Hematopoietic multipotent progenitor cell (in vitro differentiated cells): ENCODE measurements at regions not wholly inside any gene's neighbourhood (a gene's known extent, or its start where the extent isn't known, plus 50 kb on each side); places are given as distances from the start of the nearest gene placed in this dataset.
"Not testable (repeated sequence)": the region's sequence is repeated elsewhere in the genome, so short reads cannot be mapped to it uniquely, and the experiment has no call there.

Experiments used
- DNase-seq, 3 donors: peaks; one replicate each; pipeline ENCODE4 v3.0.0-alpha.2; 2011 to 2015; ENCODE audit warnings: low read depth in 2 of 3, low spot score in 2 of 3

DNA sequence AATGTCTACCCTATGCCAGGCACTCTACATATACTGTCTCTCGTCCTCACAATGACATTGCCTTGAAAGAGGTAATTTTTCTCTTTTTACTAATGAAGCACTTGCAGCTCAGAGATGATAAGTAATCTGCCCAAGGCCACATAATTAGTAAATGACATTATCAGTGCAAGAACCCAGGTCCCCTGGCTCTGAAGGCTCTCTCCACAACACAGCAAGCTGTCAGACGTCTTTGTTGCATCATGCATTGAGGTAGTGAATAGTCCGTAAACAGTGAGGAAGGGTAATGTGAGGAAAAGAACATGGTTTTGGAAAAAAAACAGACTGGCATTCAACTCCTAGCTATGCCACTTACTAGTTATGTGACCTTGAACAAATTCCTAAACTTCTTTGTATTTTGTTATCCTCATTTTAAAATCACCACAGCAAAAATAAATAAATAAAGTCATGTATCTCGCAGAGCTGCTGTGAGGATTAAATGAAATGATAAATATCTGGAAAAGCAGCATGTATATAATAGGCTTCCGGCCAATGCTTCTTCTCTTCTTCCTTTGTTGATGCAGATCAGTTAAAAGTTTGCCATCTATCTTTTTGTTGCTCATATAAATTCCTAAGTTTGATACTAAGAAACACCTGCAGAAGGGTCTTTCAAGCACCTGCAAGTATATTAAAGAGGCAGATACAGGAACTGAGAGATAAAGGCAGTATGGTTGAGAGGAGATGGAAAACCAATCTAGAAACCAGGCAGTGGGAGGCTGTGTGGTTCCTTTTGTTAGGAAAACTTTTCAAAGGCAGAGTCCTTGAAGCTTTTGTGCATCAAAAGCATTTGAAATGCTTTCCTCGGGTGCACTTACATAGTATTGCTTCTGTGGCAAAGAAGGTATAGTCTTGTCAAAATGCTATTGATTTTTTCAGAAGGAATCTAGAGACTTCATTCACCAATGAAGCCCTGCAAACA is 82.8 kb downstream of the BTG1 start:
- no peak for DNase-seq

DNA sequence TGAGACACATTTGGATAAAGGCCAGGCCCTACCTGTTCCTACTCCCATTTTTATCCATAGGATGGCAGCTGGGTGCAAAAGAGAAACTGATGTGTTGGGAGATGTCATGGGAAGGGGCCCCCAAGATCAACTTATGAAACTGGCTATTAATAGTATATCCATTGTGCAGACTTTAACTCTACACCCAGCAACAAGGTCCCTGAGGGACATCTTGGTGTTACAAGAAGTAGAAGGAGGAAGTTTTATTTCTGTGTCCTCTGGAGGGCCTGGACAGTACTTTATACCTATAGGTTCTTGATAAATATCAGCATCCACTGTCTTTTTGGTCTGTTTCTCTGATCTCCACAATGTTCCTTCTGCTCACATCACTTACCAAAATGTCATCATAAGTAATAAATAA is 84.6 kb downstream of the BTG1 start:
- no peak for DNase-seq

DNA sequence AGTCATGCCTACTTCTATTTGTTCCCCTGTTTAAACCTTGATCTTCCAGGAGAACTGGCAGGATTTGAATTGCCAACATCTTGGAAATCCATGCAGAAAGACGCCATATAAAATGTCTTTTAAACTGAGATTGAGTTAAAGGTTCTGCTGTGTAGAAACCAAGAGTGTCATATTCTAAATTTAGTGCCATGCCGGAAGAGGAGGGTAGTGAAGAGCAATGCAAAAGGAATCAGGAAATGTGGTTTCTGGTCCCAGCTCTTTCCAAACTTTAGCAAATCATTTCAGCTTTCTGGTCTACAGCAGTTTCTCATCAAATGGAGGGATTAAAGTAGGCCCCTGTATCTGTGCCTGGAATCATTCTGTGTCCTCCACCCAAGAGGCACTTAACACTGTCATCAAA is 85.7 kb downstream of the BTG1 start:
- DNase-seq: no peak

DNA sequence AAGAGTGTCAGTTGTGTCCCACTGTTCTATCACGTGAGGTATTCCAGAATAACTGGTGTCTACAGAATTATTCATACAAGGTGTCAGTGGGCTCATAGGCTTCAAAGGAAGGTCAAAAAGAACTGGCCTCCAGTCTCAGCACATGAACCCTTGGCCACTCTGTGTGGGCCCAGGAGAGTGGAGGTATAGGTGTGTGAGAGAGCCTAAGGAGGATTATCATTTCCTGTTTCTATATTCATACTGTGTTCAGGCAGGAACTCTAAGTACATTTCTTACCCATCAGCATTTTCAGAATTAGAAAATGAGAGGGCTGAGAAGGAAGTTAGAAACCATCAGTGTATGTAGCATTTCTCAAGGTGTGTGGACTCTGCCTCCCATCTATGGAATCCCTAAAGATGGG is 87.0 kb downstream of the BTG1 start:
- no peak for DNase-seq

DNA sequence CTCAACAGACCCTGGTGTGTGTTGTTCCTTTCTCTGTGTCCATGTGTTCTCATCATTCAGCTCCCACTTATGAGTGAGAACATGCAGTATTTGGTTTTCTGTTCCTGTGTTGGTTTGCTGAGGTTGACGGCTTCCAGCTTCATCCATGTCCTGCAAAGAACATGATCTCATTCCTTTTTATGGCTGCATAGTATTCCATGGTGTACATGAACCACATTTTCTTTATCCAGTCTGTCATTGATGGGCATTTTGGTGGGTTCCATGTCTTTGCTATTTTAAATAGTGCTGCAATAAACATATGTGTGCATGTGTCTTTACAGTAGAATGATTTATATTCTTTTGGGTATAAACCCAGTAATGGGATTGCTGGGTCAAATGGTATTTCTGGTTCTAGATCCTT is 88.9 kb downstream of the BTG1 start:
- DNase-seq: not testable (repeated sequence)

DNA sequence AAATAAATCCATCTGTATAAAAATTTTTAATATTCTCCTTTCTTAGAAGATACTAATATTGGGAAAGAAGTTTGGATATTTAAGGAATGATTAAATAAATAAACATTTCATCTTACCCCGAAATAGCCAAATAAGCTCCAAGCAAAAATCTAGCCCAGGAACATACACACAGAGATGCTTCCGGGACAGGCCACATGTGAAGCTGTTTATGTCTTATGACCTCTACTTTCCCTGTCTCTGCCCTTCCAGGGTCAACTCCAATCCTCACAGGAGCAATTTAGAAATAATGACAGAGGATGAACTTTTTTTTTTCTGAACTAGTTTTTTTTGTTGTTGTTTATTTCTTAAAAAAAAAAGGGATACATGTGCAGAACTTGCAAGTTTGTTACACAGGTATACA is 89.4 kb downstream of the BTG1 start:
- no peak for DNase-seq

DNA sequence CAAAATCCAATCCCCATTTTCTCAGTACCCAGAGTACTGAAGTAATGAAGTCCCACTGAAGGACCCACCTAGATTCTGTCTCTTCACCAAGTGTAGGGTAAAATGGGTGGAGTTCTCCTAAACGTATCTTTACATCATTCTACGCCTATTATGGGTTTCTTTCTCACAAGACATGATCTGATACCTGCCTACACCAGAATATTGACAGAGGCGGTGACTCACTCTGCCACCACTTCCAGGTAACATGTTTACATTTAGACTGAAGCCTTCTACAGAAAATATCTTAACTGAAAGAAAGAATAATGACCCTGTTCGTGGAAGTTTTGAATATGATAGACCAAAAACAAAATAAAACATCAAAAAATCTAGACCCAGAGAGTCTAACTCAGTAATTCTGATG is 89.8 kb downstream of the BTG1 start:
- no peak for DNase-seq

DNA sequence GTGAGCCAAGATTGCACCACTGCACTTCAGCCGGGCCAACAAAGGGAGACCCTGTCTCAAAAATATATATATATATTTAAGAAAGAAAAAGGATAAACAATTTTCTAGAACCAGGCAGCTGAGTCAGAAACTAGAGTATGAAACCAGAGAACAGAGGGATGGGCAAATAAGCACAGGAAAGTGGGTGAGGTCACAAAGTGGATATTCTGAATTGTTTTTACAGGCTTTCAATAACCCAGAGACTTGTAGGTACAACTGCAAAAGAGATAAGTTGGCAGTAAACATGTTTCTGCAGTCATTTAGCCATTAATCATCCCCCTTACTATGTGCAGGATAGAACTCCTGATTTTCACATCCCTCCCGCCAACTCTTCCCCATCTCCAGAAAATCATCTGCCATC is 94.2 kb downstream of the BTG1 start:
- DNase-seq: no peak

DNA sequence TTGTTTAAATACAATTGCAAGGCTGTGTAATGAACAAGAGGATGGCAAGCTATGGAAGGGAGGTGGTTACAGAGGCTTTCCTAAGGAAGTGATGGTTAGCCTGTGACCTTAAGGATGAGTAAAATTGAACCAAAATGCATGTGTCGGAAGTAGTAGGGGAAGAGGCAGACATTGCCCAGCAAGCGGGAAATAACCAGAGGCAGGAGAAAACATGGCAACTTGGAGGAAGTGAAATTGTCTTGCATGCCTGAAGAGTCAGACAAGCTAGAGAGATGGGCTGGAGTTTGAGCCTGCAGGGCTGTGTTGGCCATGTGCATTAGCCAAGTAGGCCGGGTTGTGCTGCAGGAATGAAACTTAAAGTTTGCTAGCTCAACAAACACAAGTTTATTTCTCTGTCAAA is 96.2 kb downstream of the BTG1 start:
- DNase-seq: no peak

DNA sequence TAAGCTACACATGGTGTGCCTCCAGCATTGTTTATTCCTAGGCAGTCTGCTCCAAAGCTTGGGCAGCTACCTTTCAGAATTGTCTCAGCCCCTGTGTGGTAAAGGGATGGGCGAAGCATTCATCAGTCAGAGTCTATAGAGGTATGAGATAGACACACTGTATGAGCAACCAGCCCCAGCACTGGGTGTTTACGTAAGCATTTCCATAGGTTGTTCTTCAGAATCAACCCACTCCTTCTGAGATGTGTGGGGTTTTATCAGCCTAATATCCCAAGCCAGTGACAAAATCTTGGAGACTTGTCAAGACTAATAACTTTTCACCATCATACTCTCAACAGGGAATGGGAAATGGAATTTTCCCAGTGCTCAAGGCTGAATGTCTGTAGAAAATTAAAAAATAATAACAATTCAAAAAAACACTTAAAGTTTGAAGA is 98.2 kb downstream of the BTG1 start:
- DNase-seq: no peak

DNA sequence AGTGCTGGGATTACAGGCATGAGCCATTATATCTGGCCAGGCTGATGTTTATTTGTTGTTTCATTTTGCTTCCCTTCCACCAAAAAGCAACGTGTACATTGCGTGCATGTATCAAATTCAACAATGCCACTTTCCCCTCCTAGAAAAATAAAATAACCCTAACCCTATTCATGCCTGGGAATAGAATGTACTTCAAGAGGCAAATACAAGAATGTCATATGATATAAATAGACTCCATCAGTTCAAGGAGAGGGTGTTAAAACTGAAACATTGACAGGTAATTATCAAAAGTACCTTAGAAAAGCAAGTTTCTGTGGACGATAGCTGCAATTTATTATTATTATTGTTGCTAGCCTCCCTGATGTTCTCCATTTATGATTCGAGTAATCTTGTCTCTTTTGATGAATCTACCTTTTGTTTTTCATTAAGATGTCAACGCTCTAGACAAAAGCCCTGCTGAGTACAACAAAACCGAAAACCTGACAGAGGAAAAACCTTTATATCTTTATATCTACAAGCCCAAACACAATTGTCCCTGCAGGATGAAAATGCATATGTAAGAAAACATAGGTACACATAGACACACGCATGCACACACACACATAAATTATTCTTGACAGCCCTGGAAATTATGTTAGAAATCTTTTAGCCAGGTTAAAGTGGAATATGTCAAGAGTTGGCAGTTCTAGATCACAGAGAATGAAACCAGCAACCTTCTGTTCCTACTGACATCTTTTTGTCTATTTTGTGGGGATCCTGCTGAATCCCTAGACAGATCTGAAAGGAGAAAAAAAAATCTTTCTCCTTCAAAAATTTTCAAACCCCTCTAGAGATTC is 98.9 kb downstream of the BTG1 start:
- no peak for DNase-seq

DNA sequence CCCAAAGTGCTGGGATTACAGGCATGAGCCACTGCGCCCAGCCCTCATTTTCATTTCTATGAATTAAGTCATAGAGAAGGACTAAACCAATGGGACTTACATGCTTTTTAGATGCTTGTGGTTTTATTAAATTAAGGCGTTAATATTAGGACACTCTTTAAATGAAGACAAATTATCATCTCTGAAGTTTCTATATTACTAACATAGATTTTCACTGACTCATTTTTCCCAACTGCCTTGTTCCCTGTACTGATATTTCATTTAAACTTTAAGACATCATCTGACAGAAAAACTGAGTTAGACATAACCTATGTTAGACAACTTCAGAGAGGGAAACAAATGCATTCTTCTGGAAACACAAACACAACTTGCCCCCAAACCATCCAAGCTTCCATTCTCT is 99.8 kb downstream of the BTG1 start:
- no peak for DNase-seq

DNA sequence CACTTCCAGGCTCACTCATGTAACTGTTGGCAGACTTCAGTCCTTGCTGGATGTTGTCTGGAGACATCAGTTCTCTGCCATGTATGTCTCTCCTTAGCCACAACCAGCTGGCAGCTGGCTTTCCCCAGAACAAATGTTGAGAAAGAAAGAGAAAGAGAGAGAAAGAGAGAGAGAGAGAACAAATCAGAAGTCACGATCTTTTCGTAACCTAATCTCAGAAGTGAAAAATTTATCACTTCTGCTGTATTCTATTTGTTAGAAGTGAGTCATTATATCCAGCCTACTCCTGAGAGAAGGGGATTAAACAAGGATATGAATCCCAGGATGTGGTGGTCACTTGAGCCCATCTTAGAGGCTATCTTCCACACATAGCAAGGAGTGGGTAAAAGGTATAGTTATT is 101.2 kb downstream of the BTG1 start:
- no peak for DNase-seq

DNA sequence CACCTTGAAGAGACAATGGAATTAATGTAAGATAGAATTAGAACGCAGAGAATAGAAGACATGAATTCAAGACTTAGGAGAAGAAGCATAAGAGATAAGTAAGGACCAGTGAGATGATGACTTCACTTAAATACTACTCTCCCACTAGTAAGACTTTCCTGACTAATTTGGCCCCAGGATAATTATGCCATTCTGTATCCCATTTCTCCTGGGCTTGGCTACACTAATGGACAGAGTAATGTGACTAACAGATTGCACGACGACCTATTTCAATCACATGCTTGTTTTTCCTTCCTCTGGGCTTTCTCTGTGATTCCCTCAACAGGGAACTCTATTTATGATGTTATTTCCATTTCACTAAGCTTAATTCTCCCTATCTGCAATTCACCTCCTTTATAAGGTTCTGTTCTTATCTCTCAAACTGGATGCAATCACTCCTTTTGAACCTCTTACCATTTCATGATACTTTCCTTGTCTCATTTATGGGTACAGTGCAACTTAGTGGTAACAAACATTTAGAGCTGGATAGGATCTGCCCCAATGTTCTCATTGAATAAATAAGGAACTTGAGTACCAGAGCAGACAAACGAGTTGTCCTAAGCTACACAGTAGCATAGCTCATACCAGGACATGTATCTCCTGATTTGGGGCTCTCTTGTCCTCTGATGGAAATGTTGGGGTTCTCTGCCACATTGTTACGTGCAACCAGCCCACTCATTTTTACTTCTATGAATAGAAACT is 102.7 kb downstream of the BTG1 start:
- DNase-seq: no peak

DNA sequence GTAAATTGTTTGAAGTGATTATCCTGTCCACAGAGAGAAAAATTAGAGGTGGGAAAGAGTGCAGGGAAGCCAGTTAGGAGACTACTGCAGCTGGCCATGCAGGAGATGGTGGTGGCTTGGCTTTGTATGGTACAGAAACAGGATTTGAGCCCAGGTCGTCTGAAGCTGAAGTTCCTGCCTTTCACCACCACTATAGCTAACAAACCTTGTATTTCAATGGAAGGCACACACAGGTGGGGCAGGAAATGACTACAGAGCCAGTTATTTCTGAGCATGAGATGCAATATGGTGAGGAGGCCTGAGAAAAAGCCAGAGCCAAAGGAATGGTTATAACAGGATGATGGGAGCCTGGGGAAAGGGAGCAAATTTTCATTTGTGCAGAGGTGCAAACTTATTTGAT is 103.9 kb downstream of the BTG1 start:
- no peak for DNase-seq

DNA sequence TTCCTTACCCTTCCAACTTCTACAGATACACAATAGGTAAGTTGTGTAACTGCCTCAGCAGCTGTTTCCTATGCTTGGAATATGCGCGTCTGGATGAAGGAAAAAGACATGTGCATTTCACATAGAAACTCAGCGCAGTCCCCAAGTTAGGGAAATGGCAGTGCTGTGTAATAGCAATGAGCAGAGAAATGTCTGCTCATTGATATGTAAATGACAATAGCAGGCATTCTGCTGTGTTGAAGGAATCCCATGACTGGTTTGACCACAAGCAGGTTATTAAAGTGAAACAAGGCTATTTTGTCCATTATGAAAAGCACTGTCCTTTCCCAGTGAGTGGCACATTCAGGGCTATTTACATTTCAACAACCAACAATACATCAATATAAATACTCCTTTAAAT is 106.6 kb downstream of the BTG1 start:
- no peak for DNase-seq

DNA sequence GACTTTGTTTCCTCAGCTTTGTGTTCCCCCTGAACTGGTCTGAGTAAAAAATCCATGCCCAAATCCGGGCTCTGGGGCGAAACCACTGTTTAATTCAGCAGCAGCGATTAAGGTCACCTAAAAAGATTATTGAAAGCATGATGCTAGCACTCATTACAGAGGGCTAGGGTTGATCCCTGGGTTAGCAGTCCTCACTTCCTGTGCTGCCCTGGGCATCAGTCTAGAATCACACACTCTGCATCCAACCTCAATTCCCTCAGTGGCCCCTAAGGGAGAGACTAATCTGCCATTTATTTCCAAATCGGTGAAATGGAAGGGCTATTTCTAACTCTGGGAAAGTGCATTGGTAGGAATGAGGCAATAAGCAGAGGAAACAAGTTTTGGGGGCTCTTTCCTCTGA is 107.2 kb downstream of the BTG1 start:
- DNase-seq: no peak

DNA sequence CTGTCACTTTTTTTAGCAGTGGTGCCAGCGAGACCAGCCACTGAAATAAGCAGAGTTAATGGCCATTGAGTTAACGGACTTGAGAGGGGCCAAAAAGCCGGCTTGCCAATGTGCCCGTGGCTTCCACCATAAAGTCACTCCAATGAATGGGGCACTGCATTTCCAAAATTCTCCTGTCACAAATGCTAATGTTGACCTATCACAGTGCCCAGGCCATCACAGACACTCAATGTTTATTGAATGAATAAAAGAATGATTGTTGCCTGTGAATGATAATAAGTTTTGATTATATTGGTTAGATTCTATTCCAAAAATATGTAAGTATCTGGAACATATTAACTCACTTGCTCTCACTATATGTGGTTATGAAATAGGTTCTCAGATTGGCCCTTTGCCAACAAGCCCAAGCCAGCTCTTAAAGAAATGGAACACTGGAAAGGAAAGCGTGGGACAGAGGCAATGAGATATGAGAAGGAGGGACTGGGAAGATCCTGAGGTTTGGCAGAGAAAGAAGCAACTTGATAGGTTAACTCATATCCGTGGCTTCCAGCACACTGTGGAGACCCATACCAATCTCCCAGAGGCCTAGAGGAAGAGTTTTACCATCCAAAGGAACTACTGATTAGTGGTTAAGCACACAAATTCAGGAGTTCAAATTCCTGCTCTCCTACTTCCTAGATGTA is 108.7 kb downstream of the BTG1 start:
- DNase-seq: no peak

DNA sequence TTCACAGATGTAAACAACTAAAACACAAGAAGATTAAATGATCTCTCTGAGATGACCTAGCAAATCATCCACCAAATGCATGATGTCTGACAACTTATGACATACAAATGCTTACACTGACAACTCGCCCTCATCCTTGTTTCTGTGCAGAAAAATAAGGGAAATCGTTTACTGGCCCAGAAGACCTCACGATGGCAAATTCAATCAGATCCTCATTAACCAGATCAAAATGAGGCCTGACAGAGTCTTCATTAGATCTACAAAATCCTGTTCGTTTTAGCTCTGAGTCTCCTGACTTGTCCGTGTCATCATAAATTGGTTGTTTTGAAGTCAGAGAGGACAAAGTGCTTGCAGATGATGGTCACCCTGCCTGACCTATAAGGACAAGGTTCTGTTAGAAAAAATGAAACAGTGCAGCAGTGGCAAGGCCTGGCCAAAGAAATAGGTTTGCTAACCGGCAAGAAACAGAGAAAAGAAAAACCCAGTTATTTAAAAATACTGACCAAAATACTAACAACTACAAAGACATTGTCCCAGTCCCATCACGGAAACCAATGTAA is 109.5 kb downstream of the BTG1 start:
- DNase-seq: no peak

DNA sequence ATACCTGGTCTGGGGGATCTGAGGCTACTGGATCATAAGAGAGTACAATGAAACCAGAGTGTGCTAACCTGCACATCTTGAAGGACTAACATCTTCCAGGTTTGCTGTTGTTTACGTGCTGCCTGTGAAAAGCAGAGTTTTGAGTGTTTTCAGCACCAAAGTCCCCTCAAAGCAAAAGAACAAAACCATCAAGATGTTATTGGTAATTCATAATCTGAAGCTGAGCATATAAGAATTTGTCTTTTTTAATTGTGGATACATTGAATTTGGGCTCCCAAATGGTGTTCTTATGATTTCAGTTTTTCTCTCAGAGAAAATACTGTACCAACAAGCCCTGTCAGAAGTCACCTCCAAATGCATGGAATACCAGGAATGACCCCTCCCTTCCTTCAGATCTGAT is 110.2 kb downstream of the BTG1 start:
- no peak for DNase-seq
